Epithelial cell of proximal tubule (primary cell): ENCODE measurements at regions not wholly inside any gene's neighbourhood (a gene's known extent, or its start where the extent isn't known, plus 50 kb on each side); places are given as distances from the start of the nearest gene placed in this dataset.

Experiments
- DNase-seq: peaks from one replicate; pipeline ENCODE4 v3.0.0-alpha.2; 2011; ENCODE audit warnings: low read depth
- H3K4me3 ChIP-seq: 2 replicates; pipeline ENCODE4 v1.5.1; 2011; ENCODE audit warnings: low read depth, mild to moderate bottlenecking, low read length
- CTCF ChIP-seq: conservative IDR thresholded peaks from 2 replicates; pipeline ENCODE4 v1.5.1; 2012; ENCODE audit warnings: low read depth, mild to moderate bottlenecking, low read length

DNA sequence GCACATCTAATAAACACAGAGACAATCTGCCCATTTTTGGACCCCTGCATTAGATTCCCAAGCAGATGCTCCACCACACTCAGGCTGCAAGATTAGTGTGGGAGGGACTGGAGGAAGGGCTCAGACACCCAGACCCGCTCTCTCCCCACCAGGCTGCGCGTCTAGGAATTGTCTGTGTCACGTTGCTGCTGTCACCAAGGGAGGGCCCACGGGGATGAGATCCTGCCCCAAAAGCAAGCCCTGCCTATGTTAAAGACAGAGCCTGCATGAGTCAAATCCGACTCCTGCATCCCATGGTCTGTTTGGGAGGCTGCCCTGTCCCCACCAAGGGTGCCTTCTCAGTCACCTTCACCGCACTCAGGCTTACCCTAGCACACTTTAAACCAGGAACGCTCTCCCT, 114.4 kb upstream of the ZNF507 start:
- no peak for TF ChIP-seq CTCF
- H3K4me3 ChIP-seq = no peak overlapping the region
- DNase-seq = no peak

DNA sequence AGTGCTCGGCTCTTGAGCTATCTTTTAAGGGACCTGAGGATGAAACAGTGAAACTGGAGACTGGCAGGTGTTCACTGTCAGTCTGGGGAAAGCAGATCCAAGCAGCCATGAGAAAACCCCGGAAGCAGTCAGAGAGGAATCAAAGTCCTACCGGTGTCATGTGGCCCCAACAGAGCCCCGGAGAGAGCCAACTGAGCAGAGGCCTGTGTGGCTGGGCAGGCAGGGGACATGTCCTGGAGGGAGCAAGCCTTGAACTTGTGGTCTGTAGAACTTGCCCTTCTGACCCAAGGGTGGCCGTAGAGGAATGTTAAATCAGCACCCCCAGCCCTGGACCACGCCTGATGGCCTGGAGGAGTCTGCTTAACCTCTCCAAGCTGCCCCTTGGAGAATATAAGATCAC, 113.7 kb upstream of the ZNF507 start:
- no peak for DNase-seq
- H3K4me3 ChIP-seq = no peak overlapping the region
- TF ChIP-seq CTCF = no peak

DNA sequence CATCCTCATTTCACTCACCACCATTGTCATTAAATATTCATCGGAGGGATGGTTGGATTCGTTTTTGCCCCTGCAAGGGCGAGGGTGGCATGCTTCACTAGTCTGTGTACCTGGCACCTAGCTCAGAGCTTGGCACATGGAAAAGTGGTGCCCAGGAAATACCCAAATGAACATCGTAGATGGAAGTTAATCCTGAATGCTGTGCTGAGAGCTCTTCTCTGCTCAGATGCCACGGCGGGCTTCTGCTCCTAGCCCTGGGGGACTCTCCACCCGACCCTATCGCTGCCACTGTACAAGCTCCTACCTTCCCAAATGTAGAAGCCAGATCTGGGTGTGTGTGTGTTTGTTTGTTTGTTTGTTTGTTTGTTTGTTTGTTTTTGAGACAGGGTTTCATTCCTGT, 113.0 kb upstream of the ZNF507 start:
- TF ChIP-seq CTCF = no peak
- no peak overlapping the region for H3K4me3 ChIP-seq
- no peak for DNase-seq

DNA sequence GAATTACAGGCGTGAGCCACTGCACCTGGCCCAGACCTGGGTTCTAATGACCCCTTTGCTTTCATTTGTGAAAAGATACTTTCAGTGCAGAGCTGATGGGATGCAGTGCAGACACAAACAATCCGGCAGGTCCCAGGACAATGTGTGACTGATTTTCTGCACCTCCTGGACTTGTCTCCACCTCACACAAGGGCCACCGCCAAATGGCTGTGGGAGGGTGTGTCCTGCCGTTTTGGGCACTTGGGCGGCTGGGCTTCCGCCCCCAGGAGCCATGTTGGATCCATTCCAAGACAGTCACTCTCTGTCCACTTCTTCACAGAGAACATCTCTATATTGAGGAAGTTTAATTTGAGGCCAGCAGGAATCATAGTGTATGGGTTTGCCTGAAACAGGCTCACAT, 112.3 kb upstream of the ZNF507 start:
- DNase-seq = no peak
- no peak for TF ChIP-seq CTCF
- H3K4me3 ChIP-seq = no peak overlapping the region

- H3K4me3 ChIP-seq = no peak overlapping the region
- DNase-seq = no peak
- TF ChIP-seq CTCF = no peak
These were observed 111.5 kb upstream of the ZNF507 start for GRCh38 chr19:32233885-32234284.

- no peak for TF ChIP-seq CTCF
These were observed 110.7 kb upstream of the ZNF507 start for GRCh38 chr19:32234663-32235217.

DNA sequence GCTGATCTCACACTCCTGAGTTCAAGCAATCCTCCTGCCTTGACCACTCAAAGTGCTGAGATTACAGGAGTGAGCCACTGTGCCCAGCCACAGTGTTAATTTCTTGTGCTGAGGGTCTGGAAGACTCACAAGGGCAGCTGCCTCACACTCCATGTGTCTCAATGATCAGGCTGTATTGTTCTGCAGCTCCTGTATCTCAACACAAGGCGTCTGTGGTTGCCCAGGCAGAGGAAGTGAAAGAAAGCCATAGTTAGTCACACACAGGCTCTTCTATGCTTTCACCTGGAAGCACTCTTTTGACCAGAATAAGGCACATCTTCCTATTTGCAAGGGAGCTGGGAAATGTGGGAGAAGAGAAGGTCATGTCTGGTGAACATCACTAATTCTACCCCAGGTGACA, 107.3 kb upstream of the ZNF507 start:
- no peak overlapping the region for H3K4me3 ChIP-seq
- no peak for DNase-seq
- no peak for TF ChIP-seq CTCF

More at GRCh38 chr19:32234663-32235217, 110.7 kb upstream of the ZNF507 start:
- no peak overlapping the region for H3K4me3 ChIP-seq
- no peak for DNase-seq
